ENCODE measurements at regions not wholly inside any gene's neighbourhood (a gene's known extent, or its start where the extent isn't known, plus 50 kb on each side); places are given as distances from the start of the nearest gene placed in this dataset.

- no peak for TF ChIP-seq CTCF (conservative IDR thresholded peaks at IDR 0.05 in 1 of 2, IDR thresholded peaks at IDR 0.05 in 1 of 2; ENCODE audit: extremely low read depth in 1 of 2, insufficient read depth in 1 of 2, low read depth in 1 of 2, low read length in 2 of 2)
- no peak for TF ChIP-seq EZH2 (IDR thresholded peaks at IDR 0.05; ENCODE audit: borderline replicate concordance, low read length)
Observed at GRCh38 chr2:67799886-67800285, 262.9 kb downstream of the C1D start.
